ENCODE measurements at regions not wholly inside any gene's neighbourhood (a gene's known extent, or its start where the extent isn't known, plus 50 kb on each side); places are given as distances from the start of the nearest gene placed in this dataset.

GRCh38 chr9:85427772-85428171 lies 314.0 kb downstream of the AGTPBP1 start:
- ATAC-seq (no peak), DNase-seq (no peak)
- Histone ChIP-seq H3K36me3 (no peaks in the 10 kb centered on the region), H3K27ac (no peak overlapping the region), H3K4me3 (no peak overlapping the region), H3K27me3 (no peaks in the 10 kb centered on the region), H3K9me3 (no peaks in the 10 kb centered on the region), H3K4me1 (peaks cover 0 to 5% of the 10 kb centered on the region in 2 donors)
- TF ChIP-seq CTCF (IDR thresholded peaks at IDR 0.05) = no peak
- intact Hi-C loops (cut with DNase I) = no loop called here

GRCh38 chr9:85425153-85425611 lies 316.6 kb downstream of the AGTPBP1 start:
- Histone ChIP-seq H3K27me3 (no peaks in the 10 kb centered on the region), H3K27ac (no peak overlapping the region), H3K4me1 (no peaks in the 10 kb centered on the region), H3K4me3 (no peak overlapping the region), H3K9me3 (no peaks in the 10 kb centered on the region), H3K36me3 (no peaks in the 10 kb centered on the region)
- TF ChIP-seq CTCF (IDR thresholded peaks at IDR 0.05) = peak; percentile 53 to 54
- DNase-seq (peak; percentile 22 to 77 (median 40)), ATAC-seq (peak; percentile 72)
- intact Hi-C loops (cut with DNase I) = no loop called here

GRCh38 chr9:85423422-85423821 lies 318.3 kb downstream of the AGTPBP1 start:
- intact Hi-C loops (cut with DNase I) = no loop called here
- no peak for TF ChIP-seq CTCF (IDR thresholded peaks at IDR 0.05)

GRCh38 chr9:85421641-85422040 lies 320.1 kb downstream of the AGTPBP1 start:
- no peak for ATAC-seq
- Histone ChIP-seq H3K4me1 (no peaks in the 10 kb centered on the region), H3K27me3 (no peaks in the 10 kb centered on the region), H3K4me3 (no peak overlapping the region), H3K27ac (no peak overlapping the region), H3K9me3 (no peaks in the 10 kb centered on the region), H3K36me3 (no peaks in the 10 kb centered on the region)
- intact Hi-C loops (cut with DNase I) = no loop called here
- no peak for DNase-seq
- TF ChIP-seq CTCF (IDR thresholded peaks at IDR 0.05) = no peak

More at GRCh38 chr9:85423422-85423821, 318.3 kb downstream of the AGTPBP1 start:
- DNase-seq (no peak), ATAC-seq (no peak)
- H3K4me1 ChIP-seq = no peaks in the 10 kb centered on the region
- no peaks in the 10 kb centered on the region for H3K36me3 ChIP-seq
- H3K9me3 ChIP-seq = no peaks in the 10 kb centered on the region
- H3K27me3 ChIP-seq = no peaks in the 10 kb centered on the region
- no peak overlapping the region for H3K27ac ChIP-seq
- no peak overlapping the region for H3K4me3 ChIP-seq

- no peak for ATAC-seq
- intact Hi-C loops (cut with DNase I) = no loop called here
Measured at GRCh38 chr9:85420750-85421149, 321.0 kb downstream of the AGTPBP1 start.

More at GRCh38 chr9:85420750-85421149, 321.0 kb downstream of the AGTPBP1 start:
- Histone ChIP-seq H3K4me1 (no peaks in the 10 kb centered on the region), H3K27me3 (no peaks in the 10 kb centered on the region), H3K9me3 (no peaks in the 10 kb centered on the region), H3K27ac (no peak overlapping the region), H3K36me3 (no peaks in the 10 kb centered on the region), H3K4me3 (no peak overlapping the region)
- DNase-seq = no peak
- TF ChIP-seq CTCF (IDR thresholded peaks at IDR 0.05) = no peak

All from left lung (tissue), 4 donors.